A549 (cell line): ENCODE measurements at regions not wholly inside any gene's neighbourhood (a gene's known extent, or its start where the extent isn't known, plus 50 kb on each side); places are given as distances from the start of the nearest gene placed in this dataset.

Experiments
- EHMT2 ChIP-seq: fragments of 200-600 bp; sonication (generic); IDR thresholded peaks from 2 replicates; pipeline ENCODE4 v1.6.1; 2016; ENCODE audit warnings: antibody characterized with exemption, low read depth, mild to moderate bottlenecking, moderate library complexity
- ELK1 ChIP-seq: fragments of 150-350 bp; IDR thresholded peaks from 2 replicates; pipeline ENCODE4 v1.6.1; 2014; ENCODE audit warnings: low read depth, mild to moderate bottlenecking, low read length
- EP300 ChIP-seq, 2 experiments: fragments of >200 bp; sonication (Bioruptor Twin); formaldehyde crosslinking; IDR thresholded peaks; 2 replicates in 1 of 2; 3 replicates in 1 of 2; pipeline ENCODE4 v1.6.1; 2016 to 2017
- KDM1A ChIP-seq: fragments of 200-600 bp; sonication (generic); IDR thresholded peaks from 2 replicates; pipeline ENCODE4 v1.6.1; 2016; ENCODE audit warnings: low read depth, mild to moderate bottlenecking
- PHF8 ChIP-seq: fragments of 200-600 bp; sonication (generic); IDR thresholded peaks from 2 replicates; pipeline ENCODE4 v1.6.1; 2016; ENCODE audit warnings: low read depth, mild to moderate bottlenecking, antibody characterized with exemption, moderate library complexity, borderline replicate concordance
- POLR2A ChIP-seq: IDR thresholded peaks from 2 replicates; pipeline ENCODE4 v1.6.1; 2012; ENCODE audit warnings: mild to moderate bottlenecking, low read length
- RAD21 ChIP-seq, 2 experiments: fragments of >200 bp in 1 of 2; sonication (Bioruptor Twin) in 1 of 2; formaldehyde crosslinking in 1 of 2; IDR thresholded peaks in 1 of 2; conservative IDR thresholded peaks in 1 of 2; 2 replicates in 1 of 2; 3 replicates in 1 of 2; pipeline ENCODE4 v1.6.1; 2012 to 2018; ENCODE audit warnings: inconsistent platforms in 1 of 2
- RNF2 ChIP-seq: fragments of 200-600 bp; sonication (generic); IDR thresholded peaks from 2 replicates; pipeline ENCODE4 v1.6.1; 2016; ENCODE audit warnings: low read depth, mild to moderate bottlenecking, antibody characterized with exemption, moderate library complexity, borderline replicate concordance
- TF ChIP-seq, protein P1 (sequence below): fragments of >200 bp; sonication (Bioruptor Twin); formaldehyde crosslinking; IDR thresholded peaks from 3 replicates; pipeline ENCODE4 v1.5.1; 2016
- TF ChIP-seq, protein P2 (sequence below): IDR thresholded peaks from 2 replicates; pipeline ENCODE4 v1.6.1; 2012

- no peak for TF ChIP-seq KDM1A
- TF ChIP-seq, protein P1, sequence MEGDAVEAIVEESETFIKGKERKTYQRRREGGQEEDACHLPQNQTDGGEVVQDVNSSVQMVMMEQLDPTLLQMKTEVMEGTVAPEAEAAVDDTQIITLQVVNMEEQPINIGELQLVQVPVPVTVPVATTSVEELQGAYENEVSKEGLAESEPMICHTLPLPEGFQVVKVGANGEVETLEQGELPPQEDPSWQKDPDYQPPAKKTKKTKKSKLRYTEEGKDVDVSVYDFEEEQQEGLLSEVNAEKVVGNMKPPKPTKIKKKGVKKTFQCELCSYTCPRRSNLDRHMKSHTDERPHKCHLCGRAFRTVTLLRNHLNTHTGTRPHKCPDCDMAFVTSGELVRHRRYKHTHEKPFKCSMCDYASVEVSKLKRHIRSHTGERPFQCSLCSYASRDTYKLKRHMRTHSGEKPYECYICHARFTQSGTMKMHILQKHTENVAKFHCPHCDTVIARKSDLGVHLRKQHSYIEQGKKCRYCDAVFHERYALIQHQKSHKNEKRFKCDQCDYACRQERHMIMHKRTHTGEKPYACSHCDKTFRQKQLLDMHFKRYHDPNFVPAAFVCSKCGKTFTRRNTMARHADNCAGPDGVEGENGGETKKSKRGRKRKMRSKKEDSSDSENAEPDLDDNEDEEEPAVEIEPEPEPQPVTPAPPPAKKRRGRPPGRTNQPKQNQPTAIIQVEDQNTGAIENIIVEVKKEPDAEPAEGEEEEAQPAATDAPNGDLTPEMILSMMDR, result no peak
- no peak for TF ChIP-seq PHF8
- TF ChIP-seq EHMT2, result no peak
- TF ChIP-seq EP300 (IDR thresholded peaks at IDR 0.05), result no peak
- no peak for TF ChIP-seq ELK1
- TF ChIP-seq RNF2, result no peak
- TF ChIP-seq POLR2A, result no peak
- TF ChIP-seq, protein P2, sequence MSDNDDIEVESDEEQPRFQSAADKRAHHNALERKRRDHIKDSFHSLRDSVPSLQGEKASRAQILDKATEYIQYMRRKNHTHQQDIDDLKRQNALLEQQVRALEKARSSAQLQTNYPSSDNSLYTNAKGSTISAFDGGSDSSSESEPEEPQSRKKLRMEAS, result no peak
- no peak for TF ChIP-seq RAD21 (conservative IDR thresholded peaks at IDR 0.05 in 1 of 2, IDR thresholded peaks at IDR 0.05 in 1 of 2)
Observed at GRCh38 chr11:112610996-112611750, 350.0 kb upstream of the NCAM1 start.
